DOHH2 (cell line): ENCODE measurements at regions not wholly inside any gene's neighbourhood (a gene's known extent, or its start where the extent isn't known, plus 50 kb on each side); places are given as distances from the start of the nearest gene placed in this dataset.

Source experiments
- H3F3A ChIP-seq: fragments of 200-600 bp; sonication (generic), shearing (Covaris generic); 2 replicates; pipeline ENCODE4 v1.6.0; 2016; ENCODE audit warnings: antibody characterized with exemption, mild to moderate bottlenecking; ENCODE audit not compliant: control insufficient read depth, insufficient read depth
- H3K27ac ChIP-seq: fragments of 200-600 bp; sonication (generic); 2 replicates; pipeline ENCODE4 v1.5.1; 2014; ENCODE audit warnings: low read depth, mild to moderate bottlenecking, low read length, moderate library complexity
- H3K27me3 ChIP-seq: fragments of 200-600 bp; sonication (generic); 2 replicates; pipeline ENCODE4 v1.6.1; 2014; ENCODE audit warnings: mild to moderate bottlenecking, low read length, mixed read lengths; ENCODE audit not compliant: control insufficient read depth
- H3K36me3 ChIP-seq: fragments of 200-600 bp; sonication (generic); 2 replicates; pipeline ENCODE4 v1.6.1; 2014; ENCODE audit warnings: mild to moderate bottlenecking, low read length, moderate library complexity, mixed read lengths; ENCODE audit not compliant: control insufficient read depth
- H3K4me1 ChIP-seq: fragments of 200-600 bp; sonication (generic); 2 replicates; pipeline ENCODE4 v1.6.1; 2014; ENCODE audit warnings: mild to moderate bottlenecking, low read length, mixed read lengths; ENCODE audit not compliant: control insufficient read depth
- H3K4me2 ChIP-seq: fragments of 200-600 bp; sonication (generic); 2 replicates; pipeline ENCODE4 v1.6.0; 2014; ENCODE audit warnings: mild to moderate bottlenecking, low read length, moderate library complexity
- H3K4me3 ChIP-seq: fragments of 200-600 bp; sonication (generic); 2 replicates; pipeline ENCODE4 v1.5.1; 2014; ENCODE audit warnings: mild to moderate bottlenecking, low read length, mixed read lengths
- H3K79me2 ChIP-seq: fragments of 200-600 bp; sonication (generic); 2 replicates; pipeline ENCODE4 v1.6.1; 2014; ENCODE audit warnings: mild to moderate bottlenecking, low read length, mixed read lengths; ENCODE audit not compliant: control insufficient read depth
- H3K9me2 ChIP-seq: fragments of 200-600 bp; sonication (generic); replicated peaks from 2 replicates; pipeline ENCODE4 v1.6.1; 2014; ENCODE audit warnings: mild to moderate bottlenecking, low read length, mixed read lengths; ENCODE audit not compliant: control insufficient read depth
- H3K9me3 ChIP-seq: fragments of 200-600 bp; sonication (generic); 2 replicates; pipeline ENCODE4 v1.6.1; 2014; ENCODE audit warnings: antibody characterized with exemption, low read length, mixed read lengths; ENCODE audit not compliant: control insufficient read depth, insufficient read depth
- H4K20me1 ChIP-seq: fragments of 200-600 bp; sonication (generic); 2 replicates; pipeline ENCODE4 v1.6.0; 2014; ENCODE audit warnings: low read depth, mild to moderate bottlenecking, antibody characterized with exemption, low read length, moderate library complexity; ENCODE audit not compliant: control insufficient read depth, insufficient read depth
- EZH2phosphoT487 ChIP-seq: fragments of 200-600 bp; sonication (generic); IDR thresholded peaks from 2 replicates; pipeline ENCODE4 v1.6.1; 2017; ENCODE audit warnings: borderline replicate concordance, mild to moderate bottlenecking, antibody characterized with exemption, low read length, moderate library complexity, mixed read lengths
- TF ChIP-seq, protein P1 (sequence below): fragments of 200-600 bp; sonication (generic); IDR thresholded peaks from one replicate; pipeline ENCODE4 v1.5.1; 2014; ENCODE audit warnings: antibody characterized with exemption, mild to moderate bottlenecking, low read depth, low read length; ENCODE audit not compliant: poor library complexity, severe bottlenecking

DNA sequence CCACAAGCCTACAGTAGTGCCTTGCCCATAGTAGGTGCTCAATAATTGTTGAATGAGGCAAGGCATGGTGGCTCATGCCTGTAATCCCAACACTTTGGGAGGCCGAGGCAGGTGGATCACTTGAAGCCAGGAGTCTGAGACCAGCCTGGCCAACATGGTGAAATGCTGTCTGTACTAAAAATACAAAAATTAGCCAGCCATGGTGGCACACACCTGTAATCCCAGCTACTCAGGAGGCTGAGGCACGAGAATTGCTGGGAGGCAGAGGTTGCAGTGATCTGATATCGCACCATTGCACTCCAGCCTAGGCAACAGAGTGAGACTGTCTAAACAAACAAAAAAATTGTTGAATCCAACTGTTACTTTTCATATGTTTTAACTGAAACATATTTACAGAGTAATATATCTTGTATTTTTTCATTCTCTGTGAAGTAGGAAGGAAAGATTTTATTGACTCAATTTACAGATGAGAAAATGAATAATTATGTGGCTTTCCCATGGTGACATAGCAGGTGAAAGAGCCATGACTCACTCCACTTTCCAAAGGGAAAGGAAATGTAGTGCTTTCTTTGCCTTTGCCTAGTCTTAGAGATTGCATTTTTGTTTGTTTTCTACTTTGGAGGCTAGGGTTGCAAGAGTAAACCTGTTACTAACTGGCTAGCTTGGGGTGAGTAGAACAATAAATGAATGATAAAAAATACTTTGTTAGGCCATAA lies 95.4 kb upstream of the SLC38A4 start:
- H4K20me1 ChIP-seq: no peaks in the 10 kb centered on the region
- H3K9me2 ChIP-seq: no peaks in the 10 kb centered on the region
- no peak overlapping the region for H3K27ac ChIP-seq
- no peaks in the 10 kb centered on the region for H3K27me3 ChIP-seq
- H3K4me1 ChIP-seq: no peaks in the 10 kb centered on the region
- no peaks in the 10 kb centered on the region for H3K9me3 ChIP-seq
- no peaks in the 10 kb centered on the region for H3K79me2 ChIP-seq
- H3K4me2 ChIP-seq: no peak overlapping the region
- no peaks in the 10 kb centered on the region for H3K36me3 ChIP-seq
- no peak for TF ChIP-seq EZH2phosphoT487
- TF ChIP-seq, protein P1, sequence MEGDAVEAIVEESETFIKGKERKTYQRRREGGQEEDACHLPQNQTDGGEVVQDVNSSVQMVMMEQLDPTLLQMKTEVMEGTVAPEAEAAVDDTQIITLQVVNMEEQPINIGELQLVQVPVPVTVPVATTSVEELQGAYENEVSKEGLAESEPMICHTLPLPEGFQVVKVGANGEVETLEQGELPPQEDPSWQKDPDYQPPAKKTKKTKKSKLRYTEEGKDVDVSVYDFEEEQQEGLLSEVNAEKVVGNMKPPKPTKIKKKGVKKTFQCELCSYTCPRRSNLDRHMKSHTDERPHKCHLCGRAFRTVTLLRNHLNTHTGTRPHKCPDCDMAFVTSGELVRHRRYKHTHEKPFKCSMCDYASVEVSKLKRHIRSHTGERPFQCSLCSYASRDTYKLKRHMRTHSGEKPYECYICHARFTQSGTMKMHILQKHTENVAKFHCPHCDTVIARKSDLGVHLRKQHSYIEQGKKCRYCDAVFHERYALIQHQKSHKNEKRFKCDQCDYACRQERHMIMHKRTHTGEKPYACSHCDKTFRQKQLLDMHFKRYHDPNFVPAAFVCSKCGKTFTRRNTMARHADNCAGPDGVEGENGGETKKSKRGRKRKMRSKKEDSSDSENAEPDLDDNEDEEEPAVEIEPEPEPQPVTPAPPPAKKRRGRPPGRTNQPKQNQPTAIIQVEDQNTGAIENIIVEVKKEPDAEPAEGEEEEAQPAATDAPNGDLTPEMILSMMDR: no peak
- H3K4me3 ChIP-seq: no peak overlapping the region
- no peaks in the 10 kb centered on the region for H3F3A ChIP-seq

DNA sequence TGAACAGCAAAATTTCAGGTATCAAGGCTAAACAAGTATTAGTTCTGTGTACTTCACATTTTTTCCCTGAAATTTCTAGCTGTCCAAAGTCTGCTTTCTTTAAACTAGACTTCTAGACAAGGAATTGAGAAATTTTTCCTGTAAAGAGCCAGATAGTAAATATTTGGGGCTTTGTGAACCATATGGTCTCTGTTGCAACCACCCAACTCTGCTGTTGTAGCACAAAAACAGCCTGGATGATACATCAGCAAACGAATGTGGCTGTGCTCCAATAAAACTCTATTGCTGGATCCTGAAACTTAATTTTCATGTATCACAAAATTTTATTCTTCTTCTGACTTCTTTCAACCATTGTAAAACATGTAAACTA lies 96.0 kb upstream of the SLC38A4 start:
- H3K9me2 ChIP-seq: no peaks in the 10 kb centered on the region
- TF ChIP-seq EZH2phosphoT487: no peak
- TF ChIP-seq, protein P1: no peak
- H3K27ac ChIP-seq: no peak overlapping the region

DNA sequence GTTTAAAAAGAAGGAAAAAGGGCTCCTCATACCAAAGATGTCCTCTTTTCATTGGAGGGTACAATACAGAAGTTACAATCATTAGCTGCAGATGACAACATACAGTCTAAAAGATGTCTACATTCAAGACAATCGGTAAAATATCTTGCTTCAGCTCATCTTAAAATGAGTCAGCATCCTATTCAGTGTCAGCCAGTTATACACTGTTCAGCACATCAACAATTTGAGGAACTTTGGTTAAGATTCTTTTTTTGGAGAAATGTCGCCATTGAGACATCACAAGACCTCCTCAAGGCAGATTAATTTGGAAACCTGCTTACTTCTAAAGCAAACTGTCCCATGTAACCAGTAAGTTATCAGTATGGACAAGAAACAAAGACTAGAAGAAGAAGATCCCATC lies 100.7 kb upstream of the SLC38A4 start:
- no peaks in the 10 kb centered on the region for H3K4me1 ChIP-seq
- H3K27ac ChIP-seq: no peak overlapping the region
- H3K9me2 ChIP-seq: no peaks in the 10 kb centered on the region
- TF ChIP-seq EZH2phosphoT487: no peak
- TF ChIP-seq, protein P1: no peak
- no peak overlapping the region for H3K4me3 ChIP-seq
- H3K9me3 ChIP-seq: no peaks in the 10 kb centered on the region
- no peaks in the 10 kb centered on the region for H3K79me2 ChIP-seq
- no peaks in the 10 kb centered on the region for H3K36me3 ChIP-seq
- H4K20me1 ChIP-seq: no peaks in the 10 kb centered on the region
- H3F3A ChIP-seq: no peaks in the 10 kb centered on the region
- no peak overlapping the region for H3K4me2 ChIP-seq
- no peaks in the 10 kb centered on the region; the same call in 1 of the 2 replicates for H3K27me3 ChIP-seq

More for the DNA sequence above, 96.0 kb upstream of the SLC38A4 start:
- Histone ChIP-seq H3K9me3 (no peaks in the 10 kb centered on the region), H3K79me2 (no peaks in the 10 kb centered on the region), H3K4me3 (no peak overlapping the region), H3F3A (no peaks in the 10 kb centered on the region), H3K4me1 (no peaks in the 10 kb centered on the region), H3K27me3 (no peaks in the 10 kb centered on the region), H3K36me3 (no peaks in the 10 kb centered on the region), H4K20me1 (no peaks in the 10 kb centered on the region), H3K4me2 (no peak overlapping the region)
